ENCODE measurements at regions not wholly inside any gene's neighbourhood (a gene's known extent, or its start where the extent isn't known, plus 50 kb on each side); places are given as distances from the start of the nearest gene placed in this dataset.

DNA sequence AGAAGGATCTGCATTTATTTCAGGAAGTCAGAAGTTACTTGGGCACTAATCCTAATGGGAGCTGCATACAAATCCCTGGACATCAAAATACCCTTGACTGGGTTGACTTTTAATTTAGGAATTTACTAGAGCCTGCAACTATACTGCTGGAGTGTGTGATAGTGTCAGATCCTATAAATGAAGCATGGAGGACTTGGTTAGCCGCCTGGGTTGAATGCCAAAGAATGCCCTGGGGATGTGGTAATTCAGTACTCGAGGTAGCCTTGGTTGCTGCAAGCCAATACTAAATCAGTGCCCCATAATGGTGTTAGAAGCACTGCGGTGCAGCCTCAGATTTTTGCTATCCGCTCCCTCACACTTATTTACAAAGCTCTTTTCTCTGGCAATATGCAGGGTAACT, 184.9 kb downstream of the CAPZA3 start:
- H3K4me3 ChIP-seq (ENCODE audit: control insufficient read depth, low read depth, low read length), result no peak overlapping the region
- DNase-seq (ENCODE audit: low read depth), result no peak
- TF ChIP-seq, protein P1, sequence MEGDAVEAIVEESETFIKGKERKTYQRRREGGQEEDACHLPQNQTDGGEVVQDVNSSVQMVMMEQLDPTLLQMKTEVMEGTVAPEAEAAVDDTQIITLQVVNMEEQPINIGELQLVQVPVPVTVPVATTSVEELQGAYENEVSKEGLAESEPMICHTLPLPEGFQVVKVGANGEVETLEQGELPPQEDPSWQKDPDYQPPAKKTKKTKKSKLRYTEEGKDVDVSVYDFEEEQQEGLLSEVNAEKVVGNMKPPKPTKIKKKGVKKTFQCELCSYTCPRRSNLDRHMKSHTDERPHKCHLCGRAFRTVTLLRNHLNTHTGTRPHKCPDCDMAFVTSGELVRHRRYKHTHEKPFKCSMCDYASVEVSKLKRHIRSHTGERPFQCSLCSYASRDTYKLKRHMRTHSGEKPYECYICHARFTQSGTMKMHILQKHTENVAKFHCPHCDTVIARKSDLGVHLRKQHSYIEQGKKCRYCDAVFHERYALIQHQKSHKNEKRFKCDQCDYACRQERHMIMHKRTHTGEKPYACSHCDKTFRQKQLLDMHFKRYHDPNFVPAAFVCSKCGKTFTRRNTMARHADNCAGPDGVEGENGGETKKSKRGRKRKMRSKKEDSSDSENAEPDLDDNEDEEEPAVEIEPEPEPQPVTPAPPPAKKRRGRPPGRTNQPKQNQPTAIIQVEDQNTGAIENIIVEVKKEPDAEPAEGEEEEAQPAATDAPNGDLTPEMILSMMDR (IDR thresholded peaks at IDR 0.05; ENCODE audit: control insufficient read depth, insufficient read depth, low read depth, low read length, missing control alignments), result no peak

DNA sequence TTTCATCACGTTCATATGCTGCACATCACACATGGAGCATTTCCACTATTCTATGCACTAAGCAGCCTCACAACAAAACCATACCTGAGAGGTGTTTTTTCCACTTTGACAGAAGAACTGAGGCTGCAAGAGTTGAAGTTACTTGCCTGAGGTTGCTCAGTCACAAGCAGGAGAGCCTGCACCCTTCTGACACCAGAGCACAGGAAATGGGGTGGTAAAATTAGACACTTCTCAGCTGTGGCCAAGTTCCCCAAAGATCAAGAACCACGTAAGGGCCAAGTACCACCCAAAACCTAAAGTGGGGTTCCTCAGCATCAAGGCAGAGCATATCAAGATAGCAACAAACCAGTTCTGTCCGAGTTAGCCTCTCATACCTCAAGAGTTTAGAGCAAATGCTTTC, 185.8 kb downstream of the CAPZA3 start:
- TF ChIP-seq, protein P1 (IDR thresholded peaks at IDR 0.05; ENCODE audit: control insufficient read depth, insufficient read depth, low read depth, low read length, missing control alignments), result no peak
- H3K4me3 ChIP-seq (ENCODE audit: control insufficient read depth, low read depth, low read length), result no peak overlapping the region
- DNase-seq (ENCODE audit: low read depth), result no peak

DNA sequence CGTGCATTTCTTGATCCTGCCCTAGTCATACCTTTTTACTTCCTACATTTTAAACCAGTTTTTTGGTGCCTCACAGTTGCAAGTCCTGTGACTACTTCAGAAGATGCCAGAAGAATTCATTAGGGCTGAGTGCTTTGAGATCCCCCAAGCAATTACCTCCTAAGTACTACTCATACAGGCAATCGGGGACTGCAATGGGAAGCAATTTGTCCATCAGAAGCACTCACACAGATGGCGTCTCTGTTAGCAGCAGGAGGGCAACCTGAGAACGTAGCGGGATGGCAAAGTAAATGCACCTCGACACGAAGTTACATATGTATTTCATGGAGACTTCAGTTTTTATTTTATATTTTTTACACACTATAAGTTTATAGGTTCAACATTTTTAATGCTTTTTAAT, 188.3 kb downstream of the CAPZA3 start:
- no peak overlapping the region for H3K4me3 ChIP-seq (ENCODE audit: control insufficient read depth, low read depth, low read length)
- no peak for DNase-seq (ENCODE audit: low read depth)
- TF ChIP-seq, protein P1 (IDR thresholded peaks at IDR 0.05; ENCODE audit: control insufficient read depth, insufficient read depth, low read depth, low read length, missing control alignments), result no peak

- no peak overlapping the region for H3K4me3 ChIP-seq (ENCODE audit: control insufficient read depth, low read depth, low read length)
- TF ChIP-seq, protein P1 (IDR thresholded peaks at IDR 0.05; ENCODE audit: control insufficient read depth, insufficient read depth, low read depth, low read length, missing control alignments), result no peak
- no peak for DNase-seq (ENCODE audit: low read depth)
Observed at GRCh38 chr12:18932211-18932610, 194.3 kb downstream of the CAPZA3 start.

DNA sequence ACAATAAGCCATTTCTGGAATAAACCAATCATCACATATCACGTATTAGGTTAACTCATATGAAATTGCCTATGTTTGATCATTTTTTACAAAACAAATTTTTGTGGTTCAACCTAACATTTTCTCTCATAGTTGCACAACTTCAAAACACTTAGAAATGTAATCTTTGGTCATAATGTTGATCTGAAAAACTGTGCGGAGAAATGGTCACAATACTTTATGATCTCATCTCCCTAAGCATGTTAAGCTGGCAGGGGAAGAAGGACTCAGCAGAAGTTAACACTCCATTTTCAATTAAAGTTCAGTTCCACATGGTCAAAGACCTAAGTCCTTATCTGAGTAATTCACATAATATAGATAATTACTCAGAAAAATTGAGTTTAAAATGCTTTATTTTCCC, 194.8 kb downstream of the CAPZA3 start:
- H3K4me3 ChIP-seq (ENCODE audit: control insufficient read depth, low read depth, low read length), result no peak overlapping the region
- TF ChIP-seq, protein P1 (IDR thresholded peaks at IDR 0.05; ENCODE audit: control insufficient read depth, insufficient read depth, low read depth, low read length, missing control alignments), result no peak
- no peak for DNase-seq (ENCODE audit: low read depth)

GRCh38 chr12:18935371-18935965, 194.1 kb upstream of the PLEKHA5 start:
- H3K4me3 ChIP-seq (ENCODE audit: control insufficient read depth, low read depth, low read length), result no peak overlapping the region
- DNase-seq (ENCODE audit: low read depth), result no peak
- TF ChIP-seq, protein P1 (IDR thresholded peaks at IDR 0.05; ENCODE audit: control insufficient read depth, insufficient read depth, low read depth, low read length, missing control alignments), result no peak

- TF ChIP-seq, protein P1 (IDR thresholded peaks at IDR 0.05; ENCODE audit: control insufficient read depth, insufficient read depth, low read depth, low read length, missing control alignments), result no peak
- no peak overlapping the region for H3K4me3 ChIP-seq (ENCODE audit: control insufficient read depth, low read depth, low read length)
- DNase-seq (ENCODE audit: low read depth), result no peak
Observed at GRCh38 chr12:18939051-18939450, 190.5 kb upstream of the PLEKHA5 start.
